ENCODE measurements at regions not wholly inside any gene's neighbourhood (a gene's known extent, or its start where the extent isn't known, plus 50 kb on each side); places are given as distances from the start of the nearest gene placed in this dataset.

DNA sequence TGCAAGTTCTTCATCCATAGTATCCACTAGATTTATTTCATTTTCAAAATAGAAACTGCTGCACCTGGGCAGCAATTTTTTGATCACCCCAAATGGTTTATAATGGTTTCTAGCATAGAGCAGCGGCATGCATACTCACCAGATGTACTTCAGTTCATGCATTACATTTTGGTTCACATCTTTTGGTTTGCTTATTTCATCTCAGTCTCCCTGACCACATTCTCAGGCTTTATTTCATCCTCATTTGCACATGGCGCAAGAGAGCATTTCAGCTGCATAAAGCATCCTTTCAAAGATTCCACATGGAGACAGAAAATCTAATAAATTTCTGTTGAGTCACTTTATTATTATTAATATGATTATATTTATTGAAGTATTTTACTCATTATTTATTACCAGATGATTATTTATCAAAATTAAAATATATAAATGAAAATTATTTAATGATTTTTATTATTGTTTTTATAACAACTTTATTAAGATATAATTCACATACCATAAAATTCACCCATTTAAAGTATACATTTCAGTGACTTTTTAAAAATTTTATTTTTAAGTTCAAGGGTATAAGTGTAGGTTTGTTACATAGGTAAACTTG, 284.6 kb downstream of the TXNL1 start:
- no CpG with 5 or more reads among the region's 2 CpGs for WGBS (ENCODE audit: extremely low coverage, insufficient coverage, low lambda C conversion rate)
- H3K23ac ChIP-seq (ENCODE audit: low read length) = no peak overlapping the region

DNA sequence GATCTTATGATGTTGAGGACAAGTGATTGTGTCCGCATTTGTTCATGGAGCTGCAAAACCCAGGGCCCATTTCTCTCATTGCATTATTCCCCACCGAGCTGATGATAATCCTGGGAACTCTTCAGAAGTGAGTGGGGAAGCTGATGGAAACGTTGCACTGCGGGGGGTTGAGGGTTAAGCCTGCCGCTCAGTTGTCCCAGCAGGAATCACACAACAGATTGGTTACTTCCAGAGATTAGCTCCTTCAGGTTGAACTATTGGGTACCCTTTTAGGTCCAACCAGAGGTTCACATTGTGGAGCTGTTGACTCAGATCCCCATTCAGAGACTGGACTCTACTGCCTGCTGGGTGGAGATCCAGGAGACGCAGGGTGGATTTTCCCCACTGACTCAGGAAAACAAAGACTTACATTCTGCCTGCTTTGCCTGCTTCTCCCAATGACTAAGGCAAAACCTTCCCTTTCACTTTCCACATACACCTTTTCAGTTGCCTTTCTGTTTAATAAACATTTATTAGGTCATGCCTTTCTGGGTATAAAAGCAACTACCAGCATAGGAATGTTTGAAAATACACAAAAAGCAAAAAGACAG, 286.4 kb downstream of the TXNL1 start:
- H2BK120ac ChIP-seq (ENCODE audit: low read depth, low read length) = no peak overlapping the region
- no peaks in the 10 kb centered on the region for H3K36me3 ChIP-seq (ENCODE audit: control insufficient read depth, insufficient read depth, low read length)
- H2BK5ac ChIP-seq (ENCODE audit: low read length) = no peak overlapping the region
- H3K23ac ChIP-seq (ENCODE audit: low read length) = no peak overlapping the region
- H3K79me2 ChIP-seq (ENCODE audit: control insufficient read depth, insufficient read depth, low read length) = no peaks in the 10 kb centered on the region
- WGBS (ENCODE audit: extremely low coverage, insufficient coverage, low lambda C conversion rate) = no CpG with 5 or more reads among the region's 6 CpGs
- no peaks in the 10 kb centered on the region for H3K79me1 ChIP-seq (ENCODE audit: low read length)
- no peaks in the 10 kb centered on the region for H3K4me1 ChIP-seq (ENCODE audit: control insufficient read depth, low read depth, low read length)
- DNase-seq = peak; percentile 60
- H3K4me3 ChIP-seq (ENCODE audit: low read length) = no peak overlapping the region
- no peak overlapping the region for H3K27ac ChIP-seq (ENCODE audit: low read depth, low read length)
- no peaks in the 10 kb centered on the region for H3K27me3 ChIP-seq (ENCODE audit: insufficient read depth, low read length, poor library complexity)
- H2BK15ac ChIP-seq (replicated peaks; ENCODE audit: low read depth) = no peak overlapping the region
- no peak overlapping the region for H3K56ac ChIP-seq (ENCODE audit: low read length)
- no peak overlapping the region for H3K18ac ChIP-seq (ENCODE audit: low read length)
- H3K4me2 ChIP-seq (ENCODE audit: low read length) = no peak overlapping the region
- no peak overlapping the region for H3K4ac ChIP-seq (ENCODE audit: low read depth, low read length)
- H4K8ac ChIP-seq (ENCODE audit: low read depth, low read length) = no peak overlapping the region
- H4K5ac ChIP-seq (ENCODE audit: low read length) = no peak overlapping the region
- H2AK5ac ChIP-seq (ENCODE audit: low read length) = no peak overlapping the region
- no peak overlapping the region for H3K9ac ChIP-seq (ENCODE audit: low read length)

More for the DNA sequence above, 284.6 kb downstream of the TXNL1 start:
- H2AK5ac ChIP-seq (ENCODE audit: low read length) = no peak overlapping the region
- no peak overlapping the region for H3K4me3 ChIP-seq (ENCODE audit: low read length)
- no peak overlapping the region for H3K56ac ChIP-seq (ENCODE audit: low read length)
- no peak overlapping the region for H2BK120ac ChIP-seq (ENCODE audit: low read depth, low read length)
- H3K79me1 ChIP-seq (ENCODE audit: low read length) = no peaks in the 10 kb centered on the region
- no peaks in the 10 kb centered on the region for H3K36me3 ChIP-seq (ENCODE audit: control insufficient read depth, insufficient read depth, low read length)
- no peak overlapping the region for H4K5ac ChIP-seq (ENCODE audit: low read length)
- no peaks in the 10 kb centered on the region for H3K4me1 ChIP-seq (ENCODE audit: control insufficient read depth, low read depth, low read length)
- no peak overlapping the region for H3K27ac ChIP-seq (ENCODE audit: low read depth, low read length)
- H3K4me2 ChIP-seq (ENCODE audit: low read length) = no peak overlapping the region
- no peak overlapping the region for H3K18ac ChIP-seq (ENCODE audit: low read length)
- no peaks in the 10 kb centered on the region for H3K79me2 ChIP-seq (ENCODE audit: control insufficient read depth, insufficient read depth, low read length)
- no peak for DNase-seq
- H2BK5ac ChIP-seq (ENCODE audit: low read length) = no peak overlapping the region
- H3K4ac ChIP-seq (ENCODE audit: low read depth, low read length) = no peak overlapping the region
- H4K8ac ChIP-seq (ENCODE audit: low read depth, low read length) = no peak overlapping the region
- H2BK15ac ChIP-seq (replicated peaks; ENCODE audit: low read depth) = no peak overlapping the region
- H3K27me3 ChIP-seq (ENCODE audit: insufficient read depth, low read length, poor library complexity) = no peaks in the 10 kb centered on the region
- H3K9ac ChIP-seq (ENCODE audit: low read length) = no peak overlapping the region

- Histone ChIP-seq H3K56ac (ENCODE audit: low read length) (no peak overlapping the region), H3K79me1 (ENCODE audit: low read length) (no peaks in the 10 kb centered on the region), H3K36me3 (ENCODE audit: control insufficient read depth, insufficient read depth, low read length) (no peaks in the 10 kb centered on the region), H2BK120ac (ENCODE audit: low read depth, low read length) (no peak overlapping the region), H4K5ac (ENCODE audit: low read length) (no peak overlapping the region), H3K27me3 (ENCODE audit: insufficient read depth, low read length, poor library complexity) (no peaks in the 10 kb centered on the region), H3K9ac (ENCODE audit: low read length) (no peak overlapping the region), H3K18ac (ENCODE audit: low read length) (no peak overlapping the region), H3K23ac (ENCODE audit: low read length) (no peak overlapping the region), H3K27ac (ENCODE audit: low read depth, low read length) (no peak overlapping the region), H4K8ac (ENCODE audit: low read depth, low read length) (no peak overlapping the region), H2BK15ac (replicated peaks; ENCODE audit: low read depth) (no peak overlapping the region), H2BK5ac (ENCODE audit: low read length) (no peak overlapping the region), H3K4ac (ENCODE audit: low read depth, low read length) (no peak overlapping the region), H2AK5ac (ENCODE audit: low read length) (no peak overlapping the region), H3K79me2 (ENCODE audit: control insufficient read depth, insufficient read depth, low read length) (no peaks in the 10 kb centered on the region), H3K4me1 (ENCODE audit: control insufficient read depth, low read depth, low read length) (no peaks in the 10 kb centered on the region), H3K4me3 (ENCODE audit: low read length) (no peak overlapping the region), H3K4me2 (ENCODE audit: low read length) (no peak overlapping the region)
- WGBS (ENCODE audit: extremely low coverage, insufficient coverage, low lambda C conversion rate) = no CpG with 5 or more reads among the region's 4 CpGs
- DNase-seq = no peak
Observed at GRCh38 chr18:56337507-56337906, 300.9 kb downstream of the TXNL1 start.

- Histone ChIP-seq H3K36me3 (ENCODE audit: control insufficient read depth, insufficient read depth, low read length) (no peaks in the 10 kb centered on the region), H3K23ac (ENCODE audit: low read length) (no peak overlapping the region), H3K79me1 (ENCODE audit: low read length) (no peaks in the 10 kb centered on the region), H3K4me3 (ENCODE audit: low read length) (no peak overlapping the region), H2BK5ac (ENCODE audit: low read length) (no peak overlapping the region), H3K56ac (ENCODE audit: low read length) (no peak overlapping the region), H3K79me2 (ENCODE audit: control insufficient read depth, insufficient read depth, low read length) (no peaks in the 10 kb centered on the region), H4K5ac (ENCODE audit: low read length) (no peak overlapping the region), H2BK15ac (replicated peaks; ENCODE audit: low read depth) (no peak overlapping the region), H4K8ac (ENCODE audit: low read depth, low read length) (no peak overlapping the region), H3K9ac (ENCODE audit: low read length) (no peak overlapping the region), H3K4ac (ENCODE audit: low read depth, low read length) (no peak overlapping the region), H3K27ac (ENCODE audit: low read depth, low read length) (no peak overlapping the region), H2BK120ac (ENCODE audit: low read depth, low read length) (no peak overlapping the region), H3K27me3 (ENCODE audit: insufficient read depth, low read length, poor library complexity) (no peaks in the 10 kb centered on the region), H3K18ac (ENCODE audit: low read length) (no peak overlapping the region), H2AK5ac (ENCODE audit: low read length) (no peak overlapping the region), H3K4me2 (ENCODE audit: low read length) (no peak overlapping the region), H3K4me1 (ENCODE audit: control insufficient read depth, low read depth, low read length) (no peaks in the 10 kb centered on the region)
- WGBS (ENCODE audit: extremely low coverage, insufficient coverage, low lambda C conversion rate) = no CpG with 5 or more reads among the region's 2 CpGs
- no peak for DNase-seq
Observed at GRCh38 chr18:56333839-56334238, 304.6 kb downstream of the TXNL1 start.

- Histone ChIP-seq H4K8ac (ENCODE audit: low read depth, low read length) (no peak overlapping the region), H3K4me1 (ENCODE audit: control insufficient read depth, low read depth, low read length) (no peaks in the 10 kb centered on the region), H4K5ac (ENCODE audit: low read length) (no peak overlapping the region), H3K4me3 (ENCODE audit: low read length) (no peak overlapping the region), H3K27ac (ENCODE audit: low read depth, low read length) (no peak overlapping the region), H3K27me3 (ENCODE audit: insufficient read depth, low read length, poor library complexity) (no peaks in the 10 kb centered on the region), H3K18ac (ENCODE audit: low read length) (no peak overlapping the region), H3K79me1 (ENCODE audit: low read length) (no peaks in the 10 kb centered on the region), H3K56ac (ENCODE audit: low read length) (no peak overlapping the region), H3K4me2 (ENCODE audit: low read length) (no peak overlapping the region), H3K23ac (ENCODE audit: low read length) (no peak overlapping the region), H2AK5ac (ENCODE audit: low read length) (no peak overlapping the region), H3K36me3 (ENCODE audit: control insufficient read depth, insufficient read depth, low read length) (no peaks in the 10 kb centered on the region), H3K4ac (ENCODE audit: low read depth, low read length) (no peak overlapping the region), H3K9ac (ENCODE audit: low read length) (no peak overlapping the region), H3K79me2 (ENCODE audit: control insufficient read depth, insufficient read depth, low read length) (no peaks in the 10 kb centered on the region), H2BK5ac (ENCODE audit: low read length) (no peak overlapping the region), H2BK15ac (replicated peaks; ENCODE audit: low read depth) (no peak overlapping the region), H2BK120ac (ENCODE audit: low read depth, low read length) (no peak overlapping the region)
- DNase-seq = no peak
- no CpG with 5 or more reads among the region's 4 CpGs for WGBS (ENCODE audit: extremely low coverage, insufficient coverage, low lambda C conversion rate)
Observed at GRCh38 chr18:56333146-56333545, 305.2 kb downstream of the TXNL1 start.

DNA sequence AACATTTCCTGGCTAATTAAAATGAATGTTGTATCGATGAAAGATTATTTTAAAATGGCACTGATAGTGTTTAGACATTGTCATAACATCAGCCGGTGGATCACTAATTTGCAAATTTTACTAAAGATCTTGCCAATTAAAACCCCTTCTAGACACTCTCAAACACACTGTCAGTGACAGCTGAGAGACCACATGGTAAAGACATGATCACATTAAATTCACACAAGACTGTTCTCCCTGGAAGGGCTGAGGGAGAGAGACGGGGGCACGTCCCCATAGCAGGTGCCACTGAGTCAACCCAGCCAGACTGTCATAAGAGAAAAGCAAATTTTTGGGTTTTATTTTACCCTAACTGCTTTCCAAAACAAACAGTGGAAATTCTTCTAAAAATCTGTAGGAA, 306.0 kb downstream of the TXNL1 start:
- Histone ChIP-seq H2BK15ac (replicated peaks; ENCODE audit: low read depth) (no peak overlapping the region), H3K56ac (ENCODE audit: low read length) (no peak overlapping the region), H3K4me1 (ENCODE audit: control insufficient read depth, low read depth, low read length) (no peaks in the 10 kb centered on the region), H3K9ac (ENCODE audit: low read length) (no peak overlapping the region), H3K36me3 (ENCODE audit: control insufficient read depth, insufficient read depth, low read length) (no peaks in the 10 kb centered on the region), H2BK5ac (ENCODE audit: low read length) (no peak overlapping the region), H2AK5ac (ENCODE audit: low read length) (no peak overlapping the region), H3K18ac (ENCODE audit: low read length) (no peak overlapping the region), H3K79me1 (ENCODE audit: low read length) (no peaks in the 10 kb centered on the region), H3K4me2 (ENCODE audit: low read length) (no peak overlapping the region), H4K8ac (ENCODE audit: low read depth, low read length) (no peak overlapping the region), H3K27ac (ENCODE audit: low read depth, low read length) (no peak overlapping the region), H4K5ac (ENCODE audit: low read length) (no peak overlapping the region), H3K27me3 (ENCODE audit: insufficient read depth, low read length, poor library complexity) (no peaks in the 10 kb centered on the region), H2BK120ac (ENCODE audit: low read depth, low read length) (no peak overlapping the region), H3K4ac (ENCODE audit: low read depth, low read length) (no peak overlapping the region), H3K4me3 (ENCODE audit: low read length) (no peak overlapping the region), H3K79me2 (ENCODE audit: control insufficient read depth, insufficient read depth, low read length) (no peaks in the 10 kb centered on the region), H3K23ac (ENCODE audit: low read length) (no peak overlapping the region)
- no peak for DNase-seq
- WGBS (ENCODE audit: extremely low coverage, insufficient coverage, low lambda C conversion rate) = no CpG with 5 or more reads among the region's 4 CpGs
